OCI-LY1 (cell line): ENCODE measurements at regions not wholly inside any gene's neighbourhood (a gene's known extent, or its start where the extent isn't known, plus 50 kb on each side); places are given as distances from the start of the nearest gene placed in this dataset.

Experiments
- H2AFZ ChIP-seq: fragments of 200-600 bp; sonication (generic), shearing (Covaris generic); 2 replicates; pipeline ENCODE4 v1.6.0; 2014; ENCODE audit warnings: antibody characterized with exemption, mild to moderate bottlenecking, low read length
- H3F3A ChIP-seq: fragments of 200-600 bp; sonication (generic), shearing (Covaris generic); 2 replicates; pipeline ENCODE4 v1.6.0; 2014; ENCODE audit warnings: mild to moderate bottlenecking, antibody characterized with exemption, low read length, moderate library complexity; ENCODE audit not compliant: insufficient read depth
- H3K27ac ChIP-seq: fragments of 200-600 bp; sonication (generic); 2 replicates; pipeline ENCODE4 v1.5.1; 2014; ENCODE audit warnings: low read length, mixed run types, mild to moderate bottlenecking, low read depth; ENCODE audit not compliant: poor library complexity, severe bottlenecking
- H3K27me3 ChIP-seq: fragments of 200-600 bp; sonication (generic); 2 replicates; pipeline ENCODE4 v1.6.0; 2014; ENCODE audit warnings: antibody characterized with exemption, mild to moderate bottlenecking, low read length, moderate library complexity; ENCODE audit not compliant: insufficient read depth
- H3K36me3 ChIP-seq: fragments of 200-600 bp; sonication (generic); 2 replicates; pipeline ENCODE4 v1.6.1; 2014; ENCODE audit warnings: mild to moderate bottlenecking, antibody characterized with exemption, low read length, moderate library complexity, mixed read lengths; ENCODE audit not compliant: insufficient read depth
- H3K4me1 ChIP-seq: fragments of 200-600 bp; sonication (generic); 2 replicates; pipeline ENCODE4 v1.5.1; 2014; ENCODE audit warnings: mild to moderate bottlenecking, low read length, moderate library complexity; ENCODE audit not compliant: insufficient read depth, severe bottlenecking
- H3K4me2 ChIP-seq: fragments of 200-600 bp; sonication (generic), shearing (Covaris generic); 2 replicates; pipeline ENCODE4 v1.6.1; 2014; ENCODE audit warnings: low read length
- H3K4me3 ChIP-seq: fragments of 200-600 bp; sonication (generic); 2 replicates; pipeline ENCODE4 v1.5.1; 2014; ENCODE audit warnings: low read length, low read depth, mild to moderate bottlenecking, mixed read lengths; ENCODE audit not compliant: poor library complexity, severe bottlenecking
- H3K79me2 ChIP-seq: fragments of 200-600 bp; shearing (Covaris generic); 2 replicates; pipeline ENCODE4 v1.6.1; 2016; ENCODE audit warnings: mixed run types, low read length, mixed read lengths; ENCODE audit not compliant: insufficient read depth
- H3K9ac ChIP-seq: fragments of 200-600 bp; sonication (generic), shearing (Covaris generic); 2 replicates; pipeline ENCODE4 v1.6.1; 2014; ENCODE audit warnings: mild to moderate bottlenecking, low read length, mixed read lengths
- H3K9me2 ChIP-seq: fragments of 200-600 bp; sonication (generic), shearing (Covaris generic); 2 replicates; pipeline ENCODE4 v1.6.1; 2014; ENCODE audit warnings: low read depth, mild to moderate bottlenecking, low read length, mixed read lengths
- H3K9me3 ChIP-seq: fragments of 200-600 bp; shearing (Covaris generic); 2 replicates; pipeline ENCODE4 v1.6.1; 2014; ENCODE audit warnings: low read length, mixed read lengths
- H4K20me1 ChIP-seq: fragments of 200-600 bp; sonication (generic), shearing (Covaris generic); 2 replicates; pipeline ENCODE4 v1.6.0; 2016; ENCODE audit warnings: mild to moderate bottlenecking, low read length; ENCODE audit not compliant: insufficient read depth
- CTCF ChIP-seq: fragments of 200-600 bp; sonication (generic), shearing (Covaris generic); IDR thresholded peaks from 2 replicates; pipeline ENCODE4 v1.5.1; 2017; ENCODE audit warnings: mild to moderate bottlenecking, antibody characterized with exemption, low read length, moderate library complexity, mixed read lengths
- EZH2 ChIP-seq: fragments of 200-600 bp; sonication (generic), shearing (Covaris generic); IDR thresholded peaks from 2 replicates; pipeline ENCODE4 v1.8.0; 2017; ENCODE audit warnings: borderline replicate concordance, mixed run types, mild to moderate bottlenecking, antibody characterized with exemption, low read length, moderate library complexity, mixed read lengths

- no peak overlapping the region for H3K9ac ChIP-seq
- no peak overlapping the region for H3K4me2 ChIP-seq
- no peaks in the 10 kb centered on the region for H3F3A ChIP-seq
- H3K9me3 ChIP-seq, result no peaks in the 10 kb centered on the region
- H3K27me3 ChIP-seq, result 0 out of 2 replicates have a peak, but pooled peaks cover 4% of the 10 kb centered on the region
- no peaks in the 10 kb centered on the region for H4K20me1 ChIP-seq
- TF ChIP-seq EZH2, result no peak
- no peak for TF ChIP-seq CTCF
- no peaks in the 10 kb centered on the region for H3K79me2 ChIP-seq
- no peaks in the 10 kb centered on the region for H3K9me2 ChIP-seq
- H2AFZ ChIP-seq, result no peak overlapping the region
- H3K4me3 ChIP-seq, result no peak overlapping the region
- no peak overlapping the region for H3K27ac ChIP-seq
- H3K36me3 ChIP-seq, result no peaks in the 10 kb centered on the region
- H3K4me1 ChIP-seq, result no peaks in the 10 kb centered on the region
Measured at GRCh38 chr16:19938536-19938935, 53.9 kb upstream of the GPRC5B start.

- H3K36me3 ChIP-seq, result no peaks in the 10 kb centered on the region
- H3K9ac ChIP-seq, result no peak overlapping the region
- H3K27me3 ChIP-seq, result 0 out of 2 replicates have a peak, but pooled peaks cover 4% of the 10 kb centered on the region
- no peak overlapping the region for H2AFZ ChIP-seq
- no peak overlapping the region for H3K27ac ChIP-seq
- no peak overlapping the region for H3K4me3 ChIP-seq
- no peaks in the 10 kb centered on the region for H3K4me1 ChIP-seq
- no peaks in the 10 kb centered on the region for H3F3A ChIP-seq
- H4K20me1 ChIP-seq, result no peaks in the 10 kb centered on the region
- H3K4me2 ChIP-seq, result no peak overlapping the region
- no peaks in the 10 kb centered on the region for H3K79me2 ChIP-seq
- H3K9me3 ChIP-seq, result no peaks in the 10 kb centered on the region
- no peak for TF ChIP-seq EZH2
- no peaks in the 10 kb centered on the region for H3K9me2 ChIP-seq
Measured at GRCh38 chr16:19936441-19936840, 51.8 kb upstream of the GPRC5B start.

- Histone ChIP-seq H3K9me2 (no peaks in the 10 kb centered on the region), H3K36me3 (no peaks in the 10 kb centered on the region), H3K4me1 (no peaks in the 10 kb centered on the region), H2AFZ (no peak overlapping the region), H3K4me3 (no peak overlapping the region), H3F3A (no peaks in the 10 kb centered on the region), H3K9ac (no peak overlapping the region), H3K27me3 (0 out of 2 replicates have a peak, but pooled peaks cover 4% of the 10 kb centered on the region), H3K27ac (no peak overlapping the region), H3K79me2 (no peaks in the 10 kb centered on the region), H3K4me2 (no peak overlapping the region), H3K9me3 (no peaks in the 10 kb centered on the region), H4K20me1 (no peaks in the 10 kb centered on the region)
- TF ChIP-seq CTCF, result no peak
- TF ChIP-seq EZH2, result no peak
Measured at GRCh38 chr16:19935694-19936093, 51.0 kb upstream of the GPRC5B start.
